Hepatocyte (in vitro differentiated cells): ENCODE measurements at regions not wholly inside any gene's neighbourhood (a gene's known extent, or its start where the extent isn't known, plus 50 kb on each side); places are given as distances from the start of the nearest gene placed in this dataset.

ENCODE experiments used
- EZH2 ChIP-seq: fragments of 200-600 bp; sonication (generic); IDR thresholded peaks from 2 replicates; pipeline ENCODE4 v1.6.1; 2016; ENCODE audit warnings: antibody characterized with exemption, mild to moderate bottlenecking, borderline replicate concordance
- EZH2phosphoT487 ChIP-seq: fragments of 200-600 bp; sonication (generic); IDR thresholded peaks from one replicate; pipeline ENCODE4 v1.6.1; 2018; ENCODE audit warnings: antibody characterized with exemption, mild to moderate bottlenecking, low read depth, moderate library complexity; ENCODE audit not compliant: unreplicated experiment, severe bottlenecking
- TF ChIP-seq, protein P1 (sequence below): fragments of 200-600 bp; sonication (generic); IDR thresholded peaks from 2 replicates; pipeline ENCODE4 v1.5.1; 2016; ENCODE audit warnings: antibody characterized with exemption, mild to moderate bottlenecking; ENCODE audit not compliant: poor library complexity

DNA sequence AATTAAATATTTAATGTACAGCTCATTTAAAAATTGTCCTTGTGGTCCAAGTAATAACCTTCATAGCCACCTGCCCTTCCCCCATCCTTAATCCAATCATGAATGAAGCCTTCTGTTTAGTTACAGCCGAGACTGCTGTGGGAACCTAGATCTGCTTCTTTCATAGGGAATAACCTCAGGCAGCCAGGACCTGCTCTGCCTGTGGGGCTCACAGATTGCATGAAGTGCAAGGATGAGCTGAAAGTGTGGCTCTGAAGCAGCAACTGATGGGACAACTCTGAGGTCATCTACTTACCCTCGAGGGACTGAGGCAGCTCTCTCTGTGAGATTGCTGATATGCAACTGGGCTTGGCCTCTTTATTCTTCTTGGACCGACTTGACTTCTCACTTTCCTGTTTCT lies 169.8 kb downstream of the POTEB3 start:
- TF ChIP-seq EZH2 (no peak), EZH2phosphoT487 (no peak)
- TF ChIP-seq, protein P1, sequence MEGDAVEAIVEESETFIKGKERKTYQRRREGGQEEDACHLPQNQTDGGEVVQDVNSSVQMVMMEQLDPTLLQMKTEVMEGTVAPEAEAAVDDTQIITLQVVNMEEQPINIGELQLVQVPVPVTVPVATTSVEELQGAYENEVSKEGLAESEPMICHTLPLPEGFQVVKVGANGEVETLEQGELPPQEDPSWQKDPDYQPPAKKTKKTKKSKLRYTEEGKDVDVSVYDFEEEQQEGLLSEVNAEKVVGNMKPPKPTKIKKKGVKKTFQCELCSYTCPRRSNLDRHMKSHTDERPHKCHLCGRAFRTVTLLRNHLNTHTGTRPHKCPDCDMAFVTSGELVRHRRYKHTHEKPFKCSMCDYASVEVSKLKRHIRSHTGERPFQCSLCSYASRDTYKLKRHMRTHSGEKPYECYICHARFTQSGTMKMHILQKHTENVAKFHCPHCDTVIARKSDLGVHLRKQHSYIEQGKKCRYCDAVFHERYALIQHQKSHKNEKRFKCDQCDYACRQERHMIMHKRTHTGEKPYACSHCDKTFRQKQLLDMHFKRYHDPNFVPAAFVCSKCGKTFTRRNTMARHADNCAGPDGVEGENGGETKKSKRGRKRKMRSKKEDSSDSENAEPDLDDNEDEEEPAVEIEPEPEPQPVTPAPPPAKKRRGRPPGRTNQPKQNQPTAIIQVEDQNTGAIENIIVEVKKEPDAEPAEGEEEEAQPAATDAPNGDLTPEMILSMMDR, result no peak
